ENCODE measurements at regions not wholly inside any gene's neighbourhood (a gene's known extent, or its start where the extent isn't known, plus 50 kb on each side); places are given as distances from the start of the nearest gene placed in this dataset.

- no peak for TF ChIP-seq POLR2A (IDR thresholded peaks at IDR 0.05)
- TF ChIP-seq CTCF (IDR thresholded peaks at IDR 0.05), result no peak
These were observed 88.0 kb upstream of the POU2AF2 start for GRCh38 chr11:111157571-111157970.
